SIG-M5 treated with dmso at 0.1 percent for 504 hours (cell line): ENCODE measurements at regions not wholly inside any gene's neighbourhood (a gene's known extent, or its start where the extent isn't known, plus 50 kb on each side); places are given as distances from the start of the nearest gene placed in this dataset.
A peak's percentile ranks its signal among the peaks of the same experiment; 100 is the strongest.

Experiments used
- DNase-seq: peaks from one replicate; lab custom pipeline; 2025; ENCODE audit not compliant: unreplicated experiment; lab: John Stamatoyannopoulos, UW

GRCh38 chr10:128221117-128221516 lies 94.9 kb upstream of the MKI67 start:
- no peak for DNase-seq

DNA sequence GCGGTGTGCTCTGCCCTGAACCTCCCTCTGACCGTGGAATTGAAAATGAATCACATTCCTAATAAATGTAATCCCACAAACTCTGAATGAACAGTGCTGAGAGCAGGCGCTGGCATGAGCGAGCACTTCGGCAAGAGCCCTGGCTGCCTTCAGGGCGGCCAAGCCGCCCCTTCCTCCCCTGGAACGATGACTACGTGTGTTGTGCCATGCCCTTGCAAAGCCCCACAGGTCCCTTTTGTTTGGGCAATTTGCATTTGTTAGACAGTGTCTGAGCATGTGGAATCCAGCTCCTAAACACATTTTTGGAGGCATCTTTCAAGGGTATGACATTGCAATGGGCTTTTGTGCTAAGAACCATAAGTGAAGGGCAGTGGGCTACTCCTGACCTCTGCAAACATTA lies 95.6 kb upstream of the MKI67 start:
- no peak for DNase-seq

- DNase-seq: no peak
These were observed 96.2 kb upstream of the MKI67 start for GRCh38 chr10:128222332-128222849.

DNA sequence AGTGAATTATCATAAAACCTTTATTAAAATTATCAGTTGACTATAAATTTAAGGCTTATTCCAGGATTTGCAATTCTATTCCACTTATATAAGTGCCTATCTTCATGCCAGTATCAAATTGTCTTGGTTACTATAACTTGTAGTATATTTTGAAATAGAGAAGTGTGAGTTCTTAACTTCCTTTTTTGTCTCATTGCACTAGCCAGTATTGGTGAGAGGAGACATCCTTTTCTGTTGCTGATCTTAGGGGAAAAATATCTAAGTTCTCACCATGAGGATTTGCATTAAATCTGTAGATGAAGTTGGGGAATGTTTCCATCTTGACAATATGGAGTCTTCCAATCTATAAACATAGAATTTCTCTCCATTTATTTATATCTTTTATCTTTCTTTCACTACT lies 104.2 kb upstream of the MKI67 start:
- no peak for DNase-seq

DNA sequence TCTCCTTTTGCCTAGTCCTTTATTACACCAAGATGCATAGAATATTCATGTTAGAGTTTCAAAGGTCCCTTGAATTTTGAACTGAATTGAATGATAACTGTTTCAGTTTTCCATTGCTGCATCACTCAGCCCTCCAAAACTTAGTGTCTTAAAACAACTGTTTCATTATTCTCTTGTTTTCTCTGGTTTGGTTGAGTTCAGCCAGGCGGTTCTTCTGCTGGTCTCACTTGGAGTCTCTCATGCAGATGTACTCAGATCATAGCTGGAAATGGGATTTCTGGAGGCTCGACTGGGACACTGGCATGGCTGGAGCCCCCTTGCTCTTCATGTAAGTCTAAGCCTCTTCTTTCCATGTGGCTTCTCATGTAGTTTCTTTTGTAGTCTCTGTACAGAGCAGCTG lies 107.2 kb upstream of the MKI67 start:
- no peak for DNase-seq

GRCh38 chr10:128237710-128238109 lies 111.5 kb upstream of the MKI67 start:
- DNase-seq: no peak

DNA sequence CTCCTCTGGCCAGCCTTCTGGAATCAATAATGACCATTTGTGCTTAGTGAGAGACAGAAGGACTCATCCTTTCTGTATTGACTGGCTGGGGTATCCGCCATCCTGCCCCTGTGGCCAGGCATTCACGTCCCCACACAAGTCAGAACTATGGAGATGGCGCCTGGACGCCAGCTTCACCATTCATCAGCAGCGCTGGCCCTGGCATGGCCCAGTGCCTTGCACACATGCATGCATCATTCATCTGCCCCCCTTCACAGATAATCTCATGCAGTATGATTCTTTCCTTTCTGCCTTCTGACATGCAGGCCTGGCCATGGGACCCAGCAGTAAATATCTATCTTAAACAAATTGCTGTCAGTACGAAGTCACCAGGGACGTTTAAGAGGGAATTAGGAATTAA lies 114.8 kb upstream of the MKI67 start:
- DNase-seq: no peak

DNA sequence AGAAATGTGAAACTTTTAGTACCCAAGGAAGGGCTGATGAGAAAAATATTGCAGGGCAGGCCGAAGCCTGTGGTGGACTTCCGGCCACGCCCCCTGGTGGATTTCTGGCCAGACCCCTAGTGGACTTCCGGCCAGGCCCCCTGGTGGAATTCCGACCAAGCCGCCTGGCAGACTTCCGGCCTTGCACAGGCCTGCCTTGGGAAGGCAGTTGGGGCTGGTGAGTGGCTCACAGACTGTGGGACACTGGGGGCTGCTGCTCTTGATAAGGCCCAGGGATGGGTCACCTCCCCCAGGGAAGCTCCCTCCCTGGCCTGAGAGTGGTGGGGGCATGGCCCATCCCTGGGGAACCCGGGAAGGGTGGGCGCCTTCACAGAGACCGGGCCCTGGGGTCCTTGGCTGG lies 116.4 kb upstream of the MKI67 start:
- DNase-seq: no peak

- DNase-seq: no peak
These were observed 118.8 kb upstream of the MKI67 start for GRCh38 chr10:128245026-128245425.

DNA sequence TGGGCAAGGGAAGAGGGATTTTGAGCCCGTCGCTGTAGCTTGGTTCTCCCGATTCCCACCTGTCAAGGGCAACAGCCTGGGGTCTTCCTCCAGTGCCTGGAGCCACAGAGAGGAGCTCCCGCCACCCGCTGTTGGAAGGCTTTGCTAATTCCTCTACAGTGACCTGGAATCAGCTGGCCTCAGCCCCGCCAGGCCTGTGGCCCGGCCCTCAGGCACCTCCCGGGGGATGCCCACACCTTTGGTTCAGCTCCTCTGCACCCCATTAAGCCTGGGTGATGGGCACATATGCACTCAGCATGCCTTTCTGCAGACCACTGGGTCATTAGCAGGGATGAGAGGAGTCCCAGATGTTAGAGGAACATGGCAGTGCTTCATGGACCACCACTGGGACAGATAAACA lies 121.4 kb upstream of the MKI67 start:
- DNase-seq: no peak

GRCh38 chr10:128254476-128254875 lies 128.3 kb upstream of the MKI67 start:
- no peak for DNase-seq

- DNase-seq: no peak
These were observed 131.2 kb upstream of the MKI67 start for GRCh38 chr10:128257428-128257827.

GRCh38 chr10:128258421-128258976 lies 132.3 kb upstream of the MKI67 start:
- no peak for DNase-seq

DNA sequence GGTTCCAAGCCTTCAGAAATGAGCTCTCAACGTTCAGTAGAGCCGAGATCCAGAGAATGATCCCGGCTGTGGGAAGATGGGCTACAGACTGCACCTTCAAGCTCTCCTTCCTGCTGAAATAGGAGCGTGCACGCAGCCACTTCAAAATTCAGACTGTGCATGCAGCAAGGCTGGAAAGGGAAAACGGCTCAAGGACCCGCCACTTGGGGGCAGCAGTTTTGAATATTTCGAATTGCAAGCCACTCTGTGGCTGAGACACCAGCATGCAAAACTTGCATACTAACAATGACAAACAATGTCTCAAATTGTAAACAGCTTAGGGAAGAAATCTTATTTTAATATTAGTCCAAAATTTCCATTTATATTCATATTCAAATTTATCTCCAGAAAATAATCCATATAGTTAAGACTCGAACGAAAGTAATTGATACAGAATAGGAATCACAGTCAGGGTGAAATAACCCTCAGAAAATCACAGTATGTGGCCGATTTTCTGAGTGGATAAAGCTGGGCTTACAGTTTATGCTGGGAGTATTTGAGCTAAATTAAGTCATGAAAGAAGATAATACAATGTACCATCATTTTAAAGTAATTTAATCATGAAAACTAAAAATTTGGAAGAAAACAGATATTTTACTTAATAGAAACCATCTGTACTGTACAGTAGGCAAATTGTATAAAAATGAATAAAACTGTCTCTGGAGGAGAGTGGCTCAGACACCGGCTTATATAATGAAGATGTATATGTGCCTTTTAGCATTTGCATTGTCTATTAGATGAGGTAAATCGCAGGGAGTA lies 137.9 kb upstream of the MKI67 start:
- DNase-seq: peak; percentile 18

GRCh38 chr10:128265596-128265995 lies 139.4 kb upstream of the MKI67 start:
- DNase-seq: no peak

DNA sequence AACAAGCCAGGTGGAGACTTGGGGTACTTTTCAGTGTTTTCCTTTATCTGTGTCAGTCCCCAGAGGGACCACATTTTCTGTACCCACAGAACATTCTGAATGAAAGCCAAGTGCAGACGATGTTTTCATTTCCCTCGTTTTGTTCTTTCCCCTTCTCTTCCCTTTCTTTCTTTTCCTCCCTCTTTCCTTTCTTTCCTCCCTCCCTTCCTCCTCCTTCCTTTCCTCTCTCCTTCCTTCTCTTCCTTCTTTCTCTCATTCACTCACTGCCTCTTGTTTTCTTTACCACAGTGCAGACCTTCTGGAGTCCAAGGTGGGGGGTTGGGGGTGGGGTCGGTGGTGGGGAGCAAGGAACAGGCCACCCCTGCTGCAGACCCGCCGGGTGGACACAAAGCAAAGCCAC lies 141.4 kb upstream of the MKI67 start:
- DNase-seq: no peak

DNA sequence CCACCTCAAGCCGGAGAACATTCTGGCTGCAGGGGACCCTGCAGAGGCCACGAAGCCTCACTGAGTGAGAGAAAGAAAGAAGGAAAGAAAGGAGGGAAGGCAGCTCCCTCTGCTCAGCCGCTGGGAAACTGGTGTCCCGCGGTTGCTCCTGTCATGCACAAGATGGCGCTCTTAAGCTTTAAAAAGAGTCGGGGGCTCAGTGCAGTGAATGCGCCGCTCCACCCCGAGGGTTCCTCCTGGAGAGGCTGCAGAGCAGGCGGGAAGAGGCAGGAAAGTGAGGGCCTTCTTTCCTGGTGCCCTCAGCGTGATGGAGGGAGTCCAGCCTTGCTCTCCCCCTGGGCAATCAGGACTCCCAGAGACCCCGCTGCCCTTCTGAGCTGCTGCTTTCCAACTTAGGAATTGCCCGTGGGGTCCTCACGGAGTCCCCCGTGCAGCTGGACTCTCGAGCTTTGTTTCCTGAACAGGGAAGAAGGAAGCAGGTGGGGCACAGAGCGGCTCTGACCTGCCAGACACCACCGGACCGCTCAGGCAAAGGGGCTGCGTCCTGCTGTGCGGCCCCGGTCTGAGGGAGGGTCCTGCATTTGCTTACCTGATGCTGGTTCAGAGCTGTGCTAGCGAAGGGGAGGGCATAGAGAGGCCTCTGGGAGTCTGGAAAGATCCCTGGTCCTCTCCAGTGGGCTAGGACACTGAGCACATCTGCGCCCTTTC lies 141.9 kb upstream of the MKI67 start:
- DNase-seq: peak; percentile 2

GRCh38 chr10:128274938-128275337 lies 148.7 kb upstream of the MKI67 start:
- no peak for DNase-seq

DNA sequence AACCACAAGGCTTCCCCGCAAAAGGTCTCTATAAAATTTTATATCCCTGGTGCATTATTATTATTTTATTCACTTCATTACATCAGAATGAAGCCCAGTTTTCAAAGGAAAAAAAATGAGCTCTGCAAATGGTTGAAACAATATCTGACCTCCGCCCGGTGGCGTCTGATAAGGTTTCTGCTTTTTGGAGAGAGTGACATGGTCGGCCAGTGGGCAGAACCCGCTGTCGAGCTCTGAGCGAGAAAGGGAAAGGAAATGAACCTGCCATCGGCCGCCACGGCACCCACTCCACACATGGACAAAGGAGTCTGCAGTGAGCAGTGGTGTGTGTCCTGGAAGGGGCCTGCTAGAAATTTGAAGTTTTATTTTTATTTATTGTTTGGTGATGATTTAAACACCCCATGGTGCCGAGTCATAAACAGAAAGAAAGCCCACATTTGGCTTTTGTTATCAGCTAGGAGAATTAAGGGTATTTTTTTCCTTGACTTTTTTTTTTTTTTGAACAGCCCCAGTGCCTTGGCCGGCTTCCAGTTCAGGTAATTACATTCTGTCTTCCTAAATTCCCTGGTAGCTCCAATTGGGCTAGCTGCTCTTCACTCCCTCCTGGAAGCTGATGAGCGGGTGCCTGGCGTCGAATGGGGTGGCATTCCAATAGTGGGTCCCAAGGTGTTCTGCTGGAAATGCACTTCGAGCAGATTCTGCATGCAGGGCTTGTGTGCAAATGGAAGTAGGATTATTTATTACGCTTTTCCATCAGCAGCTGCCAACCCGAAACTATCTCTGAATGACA lies 149.4 kb upstream of the MKI67 start:
- DNase-seq: no peak

GRCh38 chr10:128277267-128277840 lies 151.1 kb upstream of the MKI67 start:
- DNase-seq: no peak

GRCh38 chr10:128278362-128278761 lies 152.1 kb upstream of the MKI67 start:
- no peak for DNase-seq
